NCI-H82 treated with DMSO at 0.1 percent for 48 hours (cell line): ENCODE measurements at regions not wholly inside any gene's neighbourhood (a gene's known extent, or its start where the extent isn't known, plus 50 kb on each side); places are given as distances from the start of the nearest gene placed in this dataset.
"Not testable (repeated sequence)": the region's sequence is repeated elsewhere in the genome, so short reads cannot be mapped to it uniquely, and the experiment has no call there.

Experiments used
- DNase-seq: peaks from one replicate; lab custom pipeline; 2025; ENCODE audit not compliant: unreplicated experiment; lab: John Stamatoyannopoulos, UW

DNA sequence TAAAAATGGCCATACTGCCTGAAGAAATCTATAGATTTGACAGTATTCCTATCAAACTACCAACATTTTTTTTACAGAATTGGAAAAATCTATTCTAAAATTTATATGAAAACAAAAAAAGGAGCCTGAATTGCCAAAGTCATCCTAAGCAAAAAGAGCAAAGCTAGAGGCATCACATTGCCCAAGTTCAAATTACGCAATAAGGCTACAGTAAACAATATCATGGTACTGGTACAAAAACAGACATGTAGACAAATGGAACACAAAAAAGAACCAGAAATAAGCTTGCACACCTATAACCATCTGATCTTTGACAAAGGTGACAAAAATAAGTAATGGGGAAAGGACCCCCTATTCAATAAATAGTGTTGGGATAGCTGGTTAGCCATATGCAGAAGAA is 50.2 kb upstream of the THSD7B start:
- DNase-seq, result no peak

DNA sequence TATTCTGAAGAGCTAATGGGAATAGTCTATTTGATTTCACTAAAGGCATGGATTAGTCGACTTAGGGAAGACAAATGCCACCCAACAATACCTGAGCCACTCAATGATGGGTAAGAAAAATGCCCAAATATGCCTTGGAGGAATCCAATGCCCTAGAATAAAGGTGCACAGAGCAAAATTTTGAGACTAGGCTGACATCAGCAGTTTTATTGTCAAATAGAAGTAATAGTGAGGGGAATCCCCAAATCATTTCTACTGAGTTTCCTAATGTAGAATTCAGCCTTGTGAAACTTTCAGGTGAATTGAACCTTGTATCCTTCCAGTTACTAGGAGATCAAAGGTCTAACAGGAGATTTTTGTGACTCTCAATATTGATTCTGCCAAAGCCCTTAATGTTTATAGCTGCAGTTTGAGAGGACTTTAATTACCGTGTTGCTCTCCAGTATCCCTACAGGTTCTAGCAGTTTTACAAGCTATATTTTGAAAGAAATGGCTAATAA is 50.8 kb upstream of the THSD7B start:
- DNase-seq, result no peak

DNA sequence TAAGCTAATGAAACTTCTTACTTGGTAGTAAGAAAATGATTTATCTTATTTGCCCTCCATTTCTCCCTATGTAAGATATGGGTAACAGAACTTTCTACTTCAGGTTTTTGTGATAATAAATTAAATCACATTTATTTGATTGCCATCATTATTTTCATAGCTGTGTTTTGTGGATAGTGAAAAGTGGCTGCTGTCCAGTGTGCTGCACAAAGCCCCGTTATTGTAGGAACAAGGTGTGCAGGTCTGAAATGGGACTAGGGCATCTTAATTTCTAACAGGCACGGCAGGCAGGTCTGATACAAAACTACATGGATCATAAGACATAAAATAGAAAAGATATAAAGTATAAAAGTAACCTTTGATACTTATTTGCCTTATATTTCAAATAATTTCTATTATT is 51.6 kb upstream of the THSD7B start:
- DNase-seq, result no peak

DNA sequence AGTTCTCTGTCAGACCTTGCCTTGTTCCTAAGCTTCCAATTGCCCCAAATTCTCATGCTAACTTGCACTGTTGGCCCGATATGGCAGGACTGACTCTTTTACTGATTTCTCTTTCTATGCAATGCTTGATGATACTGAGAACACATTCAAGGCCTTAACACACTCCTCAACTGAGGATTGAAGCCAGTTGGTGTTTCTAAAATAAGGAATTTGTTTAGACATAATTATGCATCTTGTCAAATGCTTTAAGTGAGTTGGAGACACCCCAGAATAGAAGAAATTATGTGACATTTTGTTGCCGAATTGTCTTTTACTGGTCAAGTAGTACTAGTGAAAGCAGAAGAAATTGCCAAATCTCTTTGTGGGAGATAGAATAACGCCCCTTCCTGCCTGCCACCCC is 60.0 kb upstream of the THSD7B start:
- no peak for DNase-seq

DNA sequence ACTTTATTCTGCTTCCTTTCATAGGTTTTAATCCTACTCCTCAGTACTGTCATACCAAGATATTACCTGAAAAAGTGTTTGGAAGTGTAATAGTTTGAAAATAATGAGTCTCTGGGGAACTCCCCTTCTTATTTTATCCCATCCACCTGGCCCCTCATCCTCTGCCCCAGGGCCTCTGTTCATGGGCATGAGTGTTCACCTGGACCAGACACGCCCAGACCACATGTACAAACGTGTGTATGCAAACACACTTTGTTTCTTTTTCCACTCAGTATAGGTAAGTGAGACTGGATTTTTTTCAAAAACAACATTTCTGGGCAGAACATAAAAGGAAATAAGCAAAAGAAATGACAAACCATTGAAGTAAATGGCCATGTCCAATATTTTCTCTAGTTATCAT is 62.1 kb upstream of the THSD7B start:
- no peak for DNase-seq

DNA sequence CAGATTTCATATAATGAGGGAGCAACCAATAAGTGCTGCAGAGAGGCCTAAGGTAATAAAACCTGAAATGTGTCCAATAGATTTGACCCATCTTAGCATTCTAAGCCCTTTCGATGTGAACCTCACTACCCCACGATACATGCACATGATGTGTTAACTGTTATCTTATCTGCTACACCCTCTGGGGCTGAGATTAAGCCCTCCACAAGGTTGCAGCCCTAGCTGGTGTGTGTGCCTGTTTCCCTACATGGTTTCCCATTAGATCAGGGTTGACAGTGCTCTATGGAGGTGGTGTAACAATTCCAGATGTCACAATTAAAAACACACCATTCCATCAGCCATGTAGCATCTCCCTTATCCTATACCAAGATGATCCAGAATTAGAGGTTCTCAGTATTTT is 68.9 kb upstream of the THSD7B start:
- DNase-seq, result no peak

DNA sequence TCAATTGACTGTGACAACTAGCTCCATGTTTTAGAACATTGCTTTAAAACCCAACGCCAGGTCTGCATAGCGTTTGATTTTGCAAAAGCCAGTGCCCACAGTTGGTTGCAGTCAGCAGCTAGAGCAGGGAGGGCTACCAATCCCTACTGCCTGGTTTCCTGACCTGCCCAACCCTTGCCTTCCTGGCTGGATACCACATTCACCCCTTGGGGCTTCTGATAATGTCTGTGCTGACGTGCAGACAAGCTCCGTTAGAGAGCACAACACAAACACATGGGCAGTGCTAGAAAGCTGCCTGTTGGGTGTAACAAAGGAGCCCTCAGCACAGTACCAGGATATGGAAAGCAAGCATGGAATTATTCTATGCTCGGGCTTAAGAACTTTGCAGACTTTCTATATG is 71.4 kb upstream of the THSD7B start:
- DNase-seq, result no peak

DNA sequence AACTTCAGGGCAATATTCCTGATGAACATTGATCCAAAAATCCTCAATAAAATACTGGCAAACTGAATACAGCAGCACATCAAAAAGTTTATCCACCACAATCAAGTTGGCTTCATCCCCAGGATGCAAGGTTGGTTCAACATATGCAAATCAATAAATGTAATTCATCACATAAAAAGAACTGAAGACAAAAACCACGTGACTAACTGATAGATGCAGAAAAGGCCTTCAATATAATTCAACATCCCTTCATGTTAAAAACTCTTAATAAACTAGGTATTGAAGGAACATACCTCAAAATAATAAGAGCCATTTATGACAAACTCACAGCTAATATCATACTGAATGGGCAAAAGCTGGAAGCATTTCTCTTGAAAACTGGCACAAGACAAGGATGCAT is 85.3 kb upstream of the THSD7B start:
- DNase-seq, result not testable (repeated sequence)

DNA sequence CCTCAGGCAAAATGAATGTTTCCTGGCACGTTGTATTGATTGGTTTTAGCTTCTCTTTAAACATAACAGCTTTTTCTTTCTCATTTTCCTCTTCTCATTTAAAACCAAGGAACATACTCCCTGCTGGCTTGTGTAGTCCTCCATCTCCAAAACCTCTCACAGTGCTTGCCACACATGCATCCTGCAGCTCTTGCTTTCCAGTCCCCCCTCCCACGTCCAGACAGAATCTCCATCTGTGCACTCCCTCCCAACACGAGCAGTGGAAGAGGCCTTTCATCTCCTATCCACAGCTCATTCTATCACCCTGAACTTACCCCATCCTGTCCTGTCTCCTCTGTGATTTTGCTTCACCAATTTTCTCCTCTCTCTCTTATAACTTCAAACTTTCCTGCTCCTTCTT is 99.6 kb upstream of the THSD7B start:
- DNase-seq, result peak; percentile 34

DNA sequence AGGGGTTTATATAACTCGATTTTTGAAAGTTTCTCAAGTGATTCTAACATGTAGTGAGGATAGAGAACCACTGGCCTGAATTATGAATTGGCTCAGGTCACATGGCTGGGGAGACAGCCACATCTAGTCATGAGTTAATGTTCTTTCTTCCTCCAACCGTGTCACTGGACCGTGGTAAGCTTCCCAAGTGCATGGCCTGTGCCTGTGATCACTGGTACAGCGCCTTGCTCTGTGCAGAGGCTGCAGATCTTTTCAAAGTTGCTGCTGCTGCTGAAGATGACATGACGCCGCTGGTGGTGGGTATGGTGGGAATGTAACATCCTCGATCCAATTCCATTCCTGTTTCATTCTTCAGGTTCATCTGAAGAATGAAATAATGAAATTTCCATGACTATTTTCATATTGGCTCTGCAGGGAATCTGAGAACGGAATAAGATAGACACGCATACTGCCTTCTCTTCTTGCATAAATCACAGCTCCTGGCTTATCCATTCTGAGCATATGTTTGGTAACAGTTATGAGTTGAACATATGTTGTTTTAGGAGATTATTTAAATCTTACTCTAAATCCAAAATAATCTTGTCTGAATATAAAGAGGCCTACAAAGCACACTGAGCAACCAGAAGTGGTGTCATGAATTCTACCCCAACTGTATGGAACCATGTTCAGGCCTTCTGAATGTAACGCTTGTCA is 100.5 kb upstream of the THSD7B start:
- DNase-seq, result peak; percentile 71

DNA sequence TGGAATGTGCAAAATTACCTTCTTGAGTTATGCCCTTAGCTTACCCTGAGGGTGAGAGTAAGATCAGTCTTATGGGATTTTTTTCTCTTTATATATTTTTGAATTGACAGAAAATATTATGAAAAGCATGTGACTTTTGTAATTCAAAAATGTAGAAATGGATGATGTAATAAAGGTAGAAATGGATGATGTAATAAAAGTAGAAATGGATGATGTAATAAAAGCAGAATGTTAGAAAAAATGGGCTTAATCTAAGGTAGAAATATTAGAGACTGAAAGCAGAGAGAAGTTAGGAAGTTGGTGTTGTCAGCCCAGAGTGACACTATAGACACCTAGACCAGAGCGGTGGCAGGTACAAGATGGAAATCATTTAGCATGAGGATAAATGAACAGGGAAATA is 107.1 kb upstream of the THSD7B start:
- no peak for DNase-seq

DNA sequence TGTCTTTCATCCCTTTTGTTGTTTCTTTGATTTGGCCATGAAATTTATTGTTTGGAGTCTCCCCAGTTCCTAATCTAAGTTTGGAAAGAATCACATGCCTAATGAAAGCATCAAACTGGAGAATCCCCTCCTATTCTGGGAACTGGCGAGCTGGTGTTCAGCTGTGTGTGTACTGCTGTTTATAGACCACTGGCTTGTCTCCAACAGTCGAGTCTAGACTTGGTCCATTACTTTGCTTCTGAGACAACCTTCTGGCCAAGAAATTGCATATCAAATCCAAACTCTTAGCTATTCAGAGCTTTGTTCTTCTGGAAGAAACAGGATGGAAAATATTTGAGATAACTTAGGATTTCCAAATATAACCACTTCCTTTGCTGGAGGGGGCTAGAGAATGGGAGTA is 111.5 kb upstream of the THSD7B start:
- DNase-seq, result no peak

DNA sequence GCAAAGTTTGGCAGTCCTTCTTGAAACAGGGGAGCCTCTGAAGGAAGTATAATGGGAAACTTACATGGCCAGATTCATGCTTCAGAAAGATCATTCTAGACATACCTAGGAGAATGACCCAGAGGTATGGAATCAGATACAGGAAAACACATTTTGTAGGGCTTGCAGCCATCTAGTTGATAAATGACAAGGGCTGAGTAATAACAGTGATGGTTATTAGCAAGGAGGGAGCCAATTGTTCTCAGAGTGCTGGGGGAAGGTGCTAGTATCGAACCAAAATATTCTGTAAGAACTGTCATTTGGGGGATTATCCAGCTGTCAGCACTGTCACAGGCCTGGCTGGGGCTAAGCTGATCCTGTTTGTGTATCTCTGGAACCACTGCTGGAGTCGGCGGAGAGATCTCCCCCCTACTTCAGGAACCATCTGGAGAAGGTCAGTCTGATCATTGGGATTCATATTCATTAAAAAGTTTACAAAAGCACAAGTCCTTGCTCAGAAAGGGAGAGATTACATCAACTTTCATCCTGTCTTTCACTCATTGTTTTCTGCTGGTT is 113.8 kb upstream of the THSD7B start:
- peak; percentile 90 for DNase-seq

DNA sequence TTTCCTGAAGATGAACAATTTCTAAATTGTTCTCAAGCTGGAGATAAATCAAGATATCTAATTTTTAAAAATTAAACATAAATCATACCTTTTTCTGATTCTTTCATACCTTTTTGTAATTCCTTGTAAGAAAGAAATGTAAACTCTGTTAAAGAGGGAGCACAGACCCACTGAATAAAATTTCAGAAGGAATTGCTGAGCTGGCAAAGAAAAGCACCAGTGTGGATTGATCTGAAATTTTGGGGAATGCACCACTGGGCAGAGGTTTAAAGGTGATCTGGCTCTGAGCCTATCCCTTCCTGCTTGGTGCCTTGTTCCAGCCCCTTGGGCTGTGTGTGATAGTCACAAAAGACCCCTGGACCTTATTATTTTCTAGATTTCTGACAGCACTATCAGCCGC is 118.3 kb upstream of the THSD7B start:
- DNase-seq, result no peak

DNA sequence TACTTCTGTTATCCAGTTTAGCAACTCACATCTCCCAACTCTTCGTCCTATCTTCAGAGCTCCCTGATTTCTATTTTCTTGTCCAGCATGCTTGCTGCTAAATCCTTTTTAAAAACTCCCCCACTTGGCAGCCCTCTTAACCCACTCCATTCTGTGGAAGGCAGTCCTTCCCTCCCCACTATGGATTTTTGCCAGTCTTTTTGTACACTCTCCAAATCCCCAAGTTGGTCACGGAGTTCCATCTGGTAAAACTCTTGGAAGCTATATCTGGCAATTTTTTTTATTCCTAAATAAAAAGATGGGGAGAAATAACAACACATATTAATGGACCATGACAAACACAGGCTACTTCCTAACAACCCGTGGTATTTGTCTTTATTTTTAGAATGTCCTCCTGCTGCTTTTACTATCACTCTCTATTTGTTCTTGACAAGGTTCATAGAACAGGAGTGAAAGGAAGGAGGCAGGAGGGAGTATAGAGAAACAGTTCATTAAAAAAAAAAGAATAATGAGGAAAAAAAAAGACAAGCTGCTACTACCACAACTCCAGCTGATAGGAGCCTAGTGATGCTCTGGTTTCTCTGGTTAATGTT is 120.0 kb upstream of the THSD7B start:
- DNase-seq, result no peak

DNA sequence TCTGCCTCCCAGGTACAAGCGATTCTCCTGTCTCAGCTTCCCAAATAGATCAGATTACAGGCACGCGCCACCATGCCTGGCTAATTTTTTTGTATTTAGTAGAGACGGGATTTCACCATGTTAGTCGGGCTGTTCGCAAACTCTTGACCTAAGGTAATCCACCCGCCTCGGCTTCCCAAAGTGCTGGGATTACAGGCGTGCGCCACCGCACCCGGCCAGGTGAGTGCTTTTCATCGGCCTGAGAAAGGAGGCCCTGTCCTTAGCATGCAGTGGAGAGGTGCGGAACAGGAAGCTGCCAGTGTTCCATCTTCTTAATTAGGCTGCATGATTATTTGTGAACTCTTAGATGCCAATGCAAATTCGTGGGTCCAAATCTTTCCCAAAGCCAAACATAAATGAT is 125.7 kb upstream of the THSD7B start:
- DNase-seq, result no peak

DNA sequence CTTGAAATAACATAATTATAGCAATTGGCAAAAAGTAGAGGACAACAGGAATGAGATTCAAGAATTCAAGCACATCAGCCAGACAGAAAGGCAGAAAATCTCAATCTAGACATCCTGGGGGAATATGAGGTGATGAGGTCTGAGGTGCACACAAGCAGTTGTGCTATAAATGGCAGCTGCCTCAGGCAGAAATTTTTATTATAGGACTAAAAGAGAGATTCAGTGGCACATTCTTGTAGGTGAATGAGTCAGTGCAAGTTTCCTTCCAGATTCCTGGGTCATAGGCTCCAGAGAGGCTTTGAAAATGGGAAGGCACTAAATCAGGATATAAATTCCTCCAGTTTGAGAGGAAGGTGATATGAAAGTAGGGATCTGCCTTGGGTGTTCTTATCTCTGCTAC is 127.2 kb upstream of the THSD7B start:
- no peak for DNase-seq

DNA sequence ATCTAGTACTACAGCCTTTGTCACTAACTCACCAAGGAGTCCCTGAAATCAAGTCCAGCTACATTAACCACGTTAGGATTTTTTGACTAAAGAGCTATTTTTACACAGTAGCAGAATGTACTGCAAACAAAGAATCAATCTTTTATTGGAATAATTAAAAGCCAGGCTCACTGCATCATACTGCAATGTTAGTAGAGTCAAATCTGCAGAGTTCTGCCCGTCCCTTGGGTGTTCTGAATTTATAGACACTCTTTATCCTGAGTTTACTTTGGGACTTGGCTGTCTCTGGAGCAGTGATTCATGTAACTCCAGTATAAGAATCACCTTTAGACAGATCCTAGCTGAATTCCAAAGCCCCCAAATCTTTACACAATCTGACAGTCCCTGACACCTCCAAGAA is 127.9 kb upstream of the THSD7B start:
- no peak for DNase-seq

DNA sequence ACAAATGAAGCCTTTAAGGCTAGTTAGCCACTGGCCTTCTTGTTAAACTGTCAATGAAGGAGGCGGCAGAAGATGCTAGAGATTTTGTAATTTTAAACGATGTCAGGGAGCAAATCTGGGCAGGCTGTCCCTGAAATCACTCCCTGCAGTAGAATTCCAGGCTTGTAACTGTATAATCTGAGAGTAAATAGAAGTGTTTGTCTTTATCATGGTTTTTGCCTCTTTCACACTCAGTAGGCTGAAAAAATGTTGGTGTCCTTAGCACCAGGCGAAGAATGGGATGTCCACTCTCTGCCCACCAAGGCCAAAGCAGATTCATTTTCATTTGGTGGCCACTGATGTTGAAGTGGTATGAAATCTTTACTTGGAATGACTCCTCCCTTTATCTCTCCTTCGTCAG is 136.9 kb upstream of the THSD7B start:
- DNase-seq, result no peak

DNA sequence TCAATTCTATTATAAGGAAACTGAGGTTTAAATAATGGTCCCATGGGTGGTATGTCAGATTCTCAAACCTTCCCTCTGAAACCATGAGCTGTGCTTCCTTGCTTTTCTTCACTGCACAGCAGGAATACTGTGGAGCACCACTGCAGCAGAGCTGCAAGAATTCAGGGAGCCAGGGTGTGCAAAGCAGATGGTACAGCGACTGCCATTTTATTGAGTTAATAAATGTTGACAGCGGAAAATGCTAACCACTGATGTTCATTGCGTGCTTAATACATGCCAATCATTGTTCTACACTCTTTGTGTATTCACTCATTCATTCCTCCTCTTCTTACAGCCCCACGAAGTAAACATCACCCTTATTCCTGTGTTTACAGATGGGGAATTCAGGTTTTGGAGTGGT is 152.2 kb upstream of the THSD7B start:
- peak; percentile 61 for DNase-seq

DNA sequence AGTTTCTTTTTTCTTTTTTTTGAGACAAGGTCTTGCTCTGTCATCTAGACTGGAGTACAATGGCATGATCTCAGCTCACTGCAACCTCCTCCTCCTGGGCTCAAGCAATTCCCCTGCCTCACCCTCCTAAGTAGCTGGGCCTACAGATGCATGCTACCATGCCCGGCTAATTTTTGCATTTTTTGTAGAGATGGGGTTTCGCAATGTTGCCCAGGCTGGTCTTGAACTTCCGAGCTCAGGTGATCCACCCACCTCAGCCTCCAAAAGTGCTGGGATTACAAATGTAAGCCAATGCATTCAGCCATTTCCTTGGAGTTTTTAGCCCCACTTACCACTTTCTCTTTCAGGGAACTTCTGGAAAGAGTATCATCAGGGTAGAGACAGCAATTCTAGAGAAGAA is 153.3 kb upstream of the THSD7B start:
- no peak for DNase-seq

DNA sequence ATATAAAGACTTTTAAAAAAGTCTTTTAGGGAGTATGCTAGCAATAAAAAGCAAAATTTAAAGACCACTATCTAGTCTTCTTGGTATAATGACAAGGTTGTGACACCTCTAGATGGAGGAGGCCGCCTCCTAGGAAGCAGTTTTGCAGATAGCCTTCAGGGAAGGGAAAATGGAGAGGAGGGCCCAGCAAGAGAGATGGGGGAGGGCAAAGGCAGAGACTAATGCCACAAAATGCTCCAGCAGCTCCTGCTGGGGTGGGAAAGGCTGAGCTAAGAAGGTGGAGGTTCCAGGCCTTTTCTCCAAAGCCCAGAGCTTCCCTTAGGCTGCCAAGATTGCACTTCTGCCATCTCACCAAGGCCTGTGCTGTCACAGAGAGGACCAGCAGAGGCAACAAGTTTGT is 153.9 kb upstream of the THSD7B start:
- DNase-seq, result no peak
